CD8-positive, alpha-beta memory T cell (primary cell): ENCODE measurements at regions not wholly inside any gene's neighbourhood (a gene's known extent, or its start where the extent isn't known, plus 50 kb on each side); places are given as distances from the start of the nearest gene placed in this dataset.
"Not testable (repeated sequence)": the region's sequence is repeated elsewhere in the genome, so short reads cannot be mapped to it uniquely, and the experiment has no call there.

Source experiments
- CTCF ChIA-PET: fragments of 350-600 bp; sonication (Branson Sonifier 250); formaldehyde crosslinking; loops from one replicate; lab custom pipeline; 2021; ENCODE audit warnings: antibody characterized with exemption; lab: Charles Lee
- POLR2A ChIA-PET: fragments of 350-600 bp; sonication (Branson Sonifier 250); formaldehyde crosslinking; loops from one replicate; lab custom pipeline; 2021; ENCODE audit warnings: antibody characterized with exemption; lab: Charles Lee
- DNase-seq, 5 donors: peaks; one replicate each; pipeline versions ENCODE4 v3.0.0 to v3.0.0-alpha.2; 2020 to 2022; ENCODE audit warnings: mixed read lengths in 1 of 5
- H3K27ac ChIP-seq: one replicate; pipeline ENCODE4 v1.7.0; 2013; ENCODE audit warnings: low read depth, mild to moderate bottlenecking, low read length, moderate library complexity
- H3K27me3 ChIP-seq: 2 replicates; pipeline ENCODE4 v1.7.0; 2013; ENCODE audit warnings: low read length, mild to moderate bottlenecking; ENCODE audit not compliant: insufficient read depth, poor library complexity, severe bottlenecking
- H3K36me3 ChIP-seq: 2 replicates; pipeline ENCODE4 v1.7.0; 2013; ENCODE audit warnings: mild to moderate bottlenecking, low read length, moderate library complexity; ENCODE audit not compliant: insufficient read depth
- H3K4me1 ChIP-seq: 2 replicates; pipeline ENCODE4 v1.7.0; 2013; ENCODE audit warnings: mild to moderate bottlenecking, low read length, moderate library complexity; ENCODE audit not compliant: insufficient read depth
- H3K4me3 ChIP-seq: 2 replicates; pipeline ENCODE4 v1.7.0; 2013; ENCODE audit warnings: mild to moderate bottlenecking, low read length
- H3K9me3 ChIP-seq: 2 replicates; pipeline ENCODE4 v1.7.0; 2013; ENCODE audit warnings: mild to moderate bottlenecking, low read length
- H3K27ac Mint-ChIP-seq, 8 donors: one replicate each; pipeline ENCODE4 v1.8.0; 2020 to 2021; ENCODE audit warnings: mixed read lengths in 8 of 8, mild to moderate bottlenecking in 6 of 8, inconsistent platforms in 3 of 8, moderate library complexity in 3 of 8
- H3K27me3 Mint-ChIP-seq, 2 donors: one replicate each; pipeline ENCODE4 v1.8.0; 2020 to 2021; ENCODE audit warnings: mixed read lengths in 2 of 2, mild to moderate bottlenecking in 1 of 2, moderate library complexity in 1 of 2
- H3K36me3 Mint-ChIP-seq, 3 donors: one replicate each; pipeline ENCODE4 v1.8.0; 2020 to 2021; ENCODE audit warnings: mixed read lengths in 3 of 3, inconsistent platforms in 1 of 3, mild to moderate bottlenecking in 1 of 3
- H3K4me1 Mint-ChIP-seq, 3 donors: one replicate each; pipeline ENCODE4 v1.8.0; 2020 to 2021; ENCODE audit warnings: mixed read lengths in 3 of 3, inconsistent platforms in 1 of 3, mild to moderate bottlenecking in 1 of 3
- H3K4me3 Mint-ChIP-seq, 7 donors: one replicate each; pipeline ENCODE4 v1.8.0; 2020 to 2021; ENCODE audit warnings: mixed read lengths in 7 of 7, mild to moderate bottlenecking in 6 of 7, moderate library complexity in 4 of 7, inconsistent platforms in 2 of 7
- H3K9me3 Mint-ChIP-seq, 5 donors: one replicate each; pipeline ENCODE4 v1.8.0; 2020 to 2022; ENCODE audit warnings: mixed read lengths in 5 of 5, mild to moderate bottlenecking in 3 of 5, moderate library complexity in 2 of 5, inconsistent platforms in 1 of 5

- Histone ChIP-seq H3K4me3 (no peak overlapping the region), H3K27ac (no peak overlapping the region), H3K9me3 (no peaks in the 10 kb centered on the region), H3K36me3 (no peaks in the 10 kb centered on the region), H3K27me3 (no peaks in the 10 kb centered on the region), H3K4me1 (no peaks in the 10 kb centered on the region)
- H3K9me3 Mint-ChIP-seq, result peaks cover 5 to 38% (median 12%) of the 10 kb centered on the region in 5 donors
- ChIA-PET CTCF (no interaction called here), POLR2A (no interaction called here)
- no peaks in the 10 kb centered on the region for H3K36me3 Mint-ChIP-seq
- H3K27me3 Mint-ChIP-seq, result no peaks in the 10 kb centered on the region
- DNase-seq, result no peak
- H3K4me3 Mint-ChIP-seq, result no peak overlapping the region
- H3K27ac Mint-ChIP-seq, result no peak overlapping the region
- H3K4me1 Mint-ChIP-seq, result no peaks in the 10 kb centered on the region
Measured at GRCh38 chr5:163898873-163899272, 393.5 kb downstream of the MAT2B start.

GRCh38 chr5:163907783-163908182 is 402.4 kb downstream of the MAT2B start:
- H3K27me3 ChIP-seq, H3K36me3 Mint-ChIP-seq, H3K27ac ChIP-seq, H3K4me1 ChIP-seq, H3K4me3 ChIP-seq, H3K4me1 Mint-ChIP-seq, CTCF ChIA-PET, H3K9me3 ChIP-seq, H3K4me3 Mint-ChIP-seq, H3K36me3 ChIP-seq, POLR2A ChIA-PET, DNase-seq, H3K27me3 Mint-ChIP-seq: not testable (repeated sequence)
- Mint-ChIP-seq H3K27ac (peak overlapping the region in 1 of 8 donors; percentile 69), H3K9me3 (peaks cover 3 to 29% (median 6%) of the 10 kb centered on the region in 5 donors)

DNA sequence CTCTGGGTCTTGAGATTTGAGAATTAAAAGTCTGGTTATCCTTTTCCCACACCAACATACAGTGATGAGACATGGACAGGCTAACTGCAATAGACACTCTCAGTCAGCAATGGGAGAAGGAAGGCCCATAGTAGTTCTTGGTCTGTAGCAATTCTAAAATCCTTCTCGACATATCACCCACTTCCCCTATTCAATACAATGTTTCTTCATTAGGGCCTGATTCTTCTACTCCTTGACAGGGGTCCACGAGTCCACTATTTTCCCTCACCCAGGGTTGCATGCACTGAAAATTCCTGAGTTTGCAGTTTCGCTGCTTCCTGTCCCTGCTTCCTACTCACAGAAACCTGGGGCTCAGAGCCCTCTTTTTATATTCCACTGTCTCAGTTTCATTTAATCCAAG is 402.8 kb downstream of the MAT2B start:
- Mint-ChIP-seq H3K9me3 (peaks cover 3 to 26% (median 6%) of the 10 kb centered on the region in 5 donors), H3K4me3 (no peak overlapping the region), H3K27me3 (no peaks in the 10 kb centered on the region), H3K27ac (peak overlapping the region in 2 of 8 donors; percentile 1 to 34), H3K4me1 (no peaks in the 10 kb centered on the region), H3K36me3 (no peaks in the 10 kb centered on the region)
- no peaks in the 10 kb centered on the region for H3K27me3 ChIP-seq
- no peaks in the 10 kb centered on the region for H3K36me3 ChIP-seq
- H3K4me3 ChIP-seq, result no peak overlapping the region
- DNase-seq, result no peak
- CTCF ChIA-PET, result no interaction called here
- no peaks in the 10 kb centered on the region for H3K9me3 ChIP-seq
- H3K4me1 ChIP-seq, result no peaks in the 10 kb centered on the region
- no peak overlapping the region for H3K27ac ChIP-seq
- POLR2A ChIA-PET, result no interaction called here

DNA sequence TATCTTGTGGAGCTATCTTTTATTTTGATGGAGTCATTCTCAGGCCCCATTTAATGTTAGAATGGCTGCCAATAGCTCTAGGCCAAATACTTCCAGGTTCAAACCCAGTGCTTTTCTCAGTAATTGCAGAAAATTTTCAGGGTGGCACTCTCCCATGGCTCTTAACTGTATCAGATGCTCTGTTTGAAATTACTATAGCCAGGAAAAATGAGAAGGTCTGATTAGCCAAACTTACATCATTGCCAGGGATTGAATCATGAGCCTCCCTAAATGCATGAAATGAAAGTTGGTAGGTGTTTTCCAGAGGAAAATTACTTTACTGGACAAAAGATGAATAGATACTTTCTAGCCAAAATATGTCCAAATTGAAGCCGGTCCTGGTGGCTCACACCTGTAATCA is 404.8 kb downstream of the MAT2B start:
- no peaks in the 10 kb centered on the region for H3K9me3 ChIP-seq
- no peaks in the 10 kb centered on the region for H3K27me3 Mint-ChIP-seq
- H3K4me3 ChIP-seq, result no peak overlapping the region
- no peaks in the 10 kb centered on the region for H3K4me1 ChIP-seq
- no peak overlapping the region for H3K4me3 Mint-ChIP-seq
- no peak for DNase-seq
- no peaks in the 10 kb centered on the region for H3K4me1 Mint-ChIP-seq
- CTCF ChIA-PET, result no interaction called here
- peaks cover 0 to 17% (median 6%) of the 10 kb centered on the region in 5 donors for H3K9me3 Mint-ChIP-seq
- H3K27ac Mint-ChIP-seq, result no peak overlapping the region
- H3K36me3 ChIP-seq, result no peaks in the 10 kb centered on the region
- H3K27me3 ChIP-seq, result no peaks in the 10 kb centered on the region
- POLR2A ChIA-PET, result no interaction called here
- no peak overlapping the region for H3K27ac ChIP-seq
- no peaks in the 10 kb centered on the region for H3K36me3 Mint-ChIP-seq

DNA sequence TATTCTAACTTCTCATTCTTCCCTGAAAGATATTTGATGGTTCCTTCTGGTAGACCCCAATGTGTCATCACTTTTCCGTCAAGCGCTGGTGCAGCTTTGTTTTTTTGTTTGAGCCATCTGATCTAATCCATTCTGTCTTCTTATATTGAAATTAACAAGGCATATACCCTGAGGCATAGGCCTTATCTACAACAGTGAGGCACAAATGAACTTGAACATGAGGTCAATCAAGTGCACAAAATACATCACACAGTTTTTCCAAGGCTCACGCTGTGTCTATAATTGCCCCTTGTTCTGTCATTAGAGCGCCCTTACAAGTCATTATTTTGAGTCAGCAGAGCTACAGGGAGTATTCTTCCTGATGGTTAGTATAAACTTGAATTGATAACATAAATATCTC is 406.6 kb downstream of the MAT2B start:
- Mint-ChIP-seq H3K9me3 (peaks cover 0 to 16% (median 6%) of the 10 kb centered on the region in 5 donors), H3K27ac (no peak overlapping the region), H3K27me3 (no peaks in the 10 kb centered on the region), H3K4me3 (no peak overlapping the region), H3K36me3 (no peaks in the 10 kb centered on the region), H3K4me1 (peaks cover 0 to 10% (median 0%) of the 10 kb centered on the region in 3 donors)
- Histone ChIP-seq H3K4me3 (no peak overlapping the region), H3K27ac (no peak overlapping the region), H3K36me3 (no peaks in the 10 kb centered on the region), H3K27me3 (no peaks in the 10 kb centered on the region), H3K9me3 (no peaks in the 10 kb centered on the region), H3K4me1 (no peaks in the 10 kb centered on the region)
- POLR2A ChIA-PET, result no interaction called here
- DNase-seq, result no peak
- CTCF ChIA-PET, result no interaction called here

- Histone ChIP-seq H3K4me3 (no peak overlapping the region), H3K36me3 (no peaks in the 10 kb centered on the region), H3K4me1 (no peaks in the 10 kb centered on the region), H3K27ac (no peak overlapping the region), H3K27me3 (no peaks in the 10 kb centered on the region), H3K9me3 (no peaks in the 10 kb centered on the region)
- ChIA-PET POLR2A (no interaction called here), CTCF (no interaction called here)
- Mint-ChIP-seq H3K9me3 (peaks cover 2 to 22% (median 4%) of the 10 kb centered on the region in 5 donors), H3K4me1 (peaks cover 0 to 13% (median 0%) of the 10 kb centered on the region in 3 donors), H3K27me3 (no peaks in the 10 kb centered on the region), H3K4me3 (no peak overlapping the region), H3K27ac (peak overlapping the region in 1 of 8 donors; percentile 3), H3K36me3 (no peaks in the 10 kb centered on the region)
- DNase-seq, result no peak
Measured at GRCh38 chr5:163913548-163913947, 408.1 kb downstream of the MAT2B start.

DNA sequence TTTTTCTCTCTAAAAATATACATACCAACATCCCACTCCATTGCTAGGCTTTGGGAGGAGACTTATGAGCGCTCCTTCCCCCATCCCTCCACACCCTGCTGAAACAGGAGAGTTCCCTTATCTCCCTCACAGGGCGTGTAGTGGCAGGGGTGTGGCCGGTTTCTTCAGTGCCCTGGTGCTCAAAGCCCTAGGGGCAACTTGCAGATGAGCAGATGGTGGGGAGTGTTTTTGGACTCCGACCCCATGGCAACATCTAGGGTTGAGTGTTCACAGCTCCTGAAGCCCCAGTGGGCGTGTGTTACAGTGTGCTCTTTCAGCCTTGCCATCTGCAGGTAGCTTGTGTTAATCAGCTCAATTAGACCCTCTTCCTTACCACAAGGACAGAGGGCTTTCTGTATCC is 409.5 kb downstream of the MAT2B start:
- no peak overlapping the region for H3K27ac ChIP-seq
- Mint-ChIP-seq H3K27ac (peak overlapping the region in 1 of 8 donors; percentile 92), H3K9me3 (peaks cover 3 to 18% (median 8%) of the 10 kb centered on the region in 5 donors), H3K4me3 (no peak overlapping the region), H3K4me1 (peaks cover 0 to 13% (median 0%) of the 10 kb centered on the region in 3 donors), H3K27me3 (no peaks in the 10 kb centered on the region), H3K36me3 (peaks cover 0 to 7% (median 0%) of the 10 kb centered on the region in 3 donors)
- POLR2A ChIA-PET, result no interaction called here
- H3K9me3 ChIP-seq, result no peaks in the 10 kb centered on the region
- no peaks in the 10 kb centered on the region for H3K36me3 ChIP-seq
- DNase-seq, result no peak
- no peaks in the 10 kb centered on the region for H3K4me1 ChIP-seq
- no peak overlapping the region for H3K4me3 ChIP-seq
- no peaks in the 10 kb centered on the region for H3K27me3 ChIP-seq
- CTCF ChIA-PET, result no interaction called here

DNA sequence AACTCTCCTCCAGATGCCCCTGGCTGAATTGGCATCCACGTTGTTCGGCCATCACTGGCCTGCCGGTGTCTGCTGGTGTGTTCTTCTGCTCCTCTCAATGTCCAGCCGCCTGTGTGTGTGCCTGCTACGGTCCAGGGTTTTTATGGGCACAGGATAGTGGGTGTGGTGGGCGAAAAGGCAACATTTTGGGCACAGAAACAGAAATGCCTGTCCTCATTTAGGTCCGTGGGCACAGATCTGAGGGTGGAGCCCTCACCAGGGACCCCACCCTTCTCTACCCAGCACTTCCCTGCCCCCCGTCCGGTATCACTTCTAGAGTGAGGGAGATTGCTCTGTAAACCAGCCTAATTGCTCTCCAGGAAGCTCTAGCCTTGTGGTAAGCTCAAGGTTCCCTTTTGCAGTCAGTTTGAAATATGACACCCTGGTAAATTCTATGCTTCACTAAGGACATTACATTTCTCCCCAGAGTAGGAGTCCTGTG is 410.1 kb downstream of the MAT2B start:
- Mint-ChIP-seq H3K27ac (peak overlapping the region in 7 of 8 donors; percentile 40 to 92 (median 82)), H3K27me3 (no peaks in the 10 kb centered on the region), H3K9me3 (peaks cover 3 to 18% (median 8%) of the 10 kb centered on the region in 5 donors), H3K36me3 (peaks cover 0 to 7% (median 0%) of the 10 kb centered on the region in 3 donors), H3K4me3 (peak overlapping the region in 2 of 7 donors; percentile 7 to 29), H3K4me1 (peaks cover 0 to 13% (median 0%) of the 10 kb centered on the region in 3 donors)
- Histone ChIP-seq H3K4me1 (no peaks in the 10 kb centered on the region), H3K27ac (no peak overlapping the region), H3K36me3 (no peaks in the 10 kb centered on the region), H3K9me3 (no peaks in the 10 kb centered on the region), H3K27me3 (no peaks in the 10 kb centered on the region), H3K4me3 (no peak overlapping the region)
- ChIA-PET POLR2A (no interaction called here), CTCF (no interaction called here)
- DNase-seq, result no peak
